ENCODE measurements at regions not wholly inside any gene's neighbourhood (a gene's known extent, or its start where the extent isn't known, plus 50 kb on each side); places are given as distances from the start of the nearest gene placed in this dataset.

GRCh38 chr12:94073441-94074051 lies 74.8 kb upstream of the PLXNC1 start:
- TF ChIP-seq CTCF (conservative IDR thresholded peaks at IDR 0.05) (no peak), ZFX (IDR thresholded peaks at IDR 0.05) (no peak)

Measured in C4-2B (cell line).